ENCODE measurements at regions not wholly inside any gene's neighbourhood (a gene's known extent, or its start where the extent isn't known, plus 50 kb on each side); places are given as distances from the start of the nearest gene placed in this dataset.

DNA sequence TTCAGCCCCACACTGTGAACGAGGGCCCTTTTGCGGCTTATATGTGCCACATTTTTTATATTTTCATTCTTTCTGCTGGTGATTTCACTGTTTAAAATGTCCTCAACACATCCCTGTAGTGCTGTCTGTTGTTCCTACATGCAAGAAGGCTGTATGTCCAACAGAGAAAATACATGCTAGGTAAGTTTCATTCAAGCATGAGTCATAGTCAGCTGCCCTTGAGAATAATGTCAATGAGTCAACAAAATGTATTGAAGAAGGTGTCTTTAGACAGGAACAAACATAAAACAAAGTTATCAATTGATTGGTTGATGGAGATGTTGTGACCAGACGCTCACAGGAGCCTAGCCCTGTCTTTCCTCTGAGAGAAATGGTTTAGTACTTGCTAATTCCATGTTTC is 553.4 kb downstream of the PLPP3 start:
- H3K4me1 ChIP-seq (ENCODE audit: control insufficient read depth, insufficient read depth, low read length): no peaks in the 10 kb centered on the region
- H3K36me3 ChIP-seq (ENCODE audit: control insufficient read depth, insufficient read depth, low read length): no peaks in the 10 kb centered on the region
- H3K27me3 ChIP-seq (ENCODE audit: control insufficient read depth, insufficient read depth, low read length, poor library complexity, severe bottlenecking): no peaks in the 10 kb centered on the region
- 88 to 90% methylated on average over 3 of the region's 3 CpGs for whole genome bisulfite sequencing, 2 experiments
- no peaks in the 10 kb centered on the region for H3K9me3 ChIP-seq (ENCODE audit: control insufficient read depth, low read length)
- H3K27ac ChIP-seq (ENCODE audit: insufficient read depth, low read depth, low read length, poor library complexity, severe bottlenecking): no peak overlapping the region
- no peak overlapping the region for H3K4me3 ChIP-seq (ENCODE audit: insufficient read depth, low read depth, low read length)

DNA sequence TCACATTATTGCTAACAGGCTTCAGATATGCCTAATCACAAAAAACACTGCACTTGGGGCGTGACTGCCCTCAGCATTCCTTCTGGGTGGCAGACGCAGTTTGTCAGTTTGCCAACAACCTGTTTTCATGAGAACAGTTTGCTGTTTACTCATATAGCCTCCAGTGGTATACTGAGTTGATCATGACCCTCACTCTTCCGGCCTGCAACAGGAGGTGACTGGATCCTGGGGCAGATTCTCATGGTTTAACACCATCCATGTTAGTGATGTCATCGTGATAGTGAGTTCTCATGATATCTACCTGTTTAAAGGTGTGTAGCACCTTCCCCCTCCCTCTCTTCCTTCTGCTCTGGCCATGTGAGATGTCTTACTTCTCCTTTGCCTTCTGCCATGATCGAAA is 555.2 kb downstream of the PLPP3 start:
- H3K4me1 ChIP-seq (ENCODE audit: control insufficient read depth, insufficient read depth, low read length): no peaks in the 10 kb centered on the region
- H3K9me3 ChIP-seq (ENCODE audit: control insufficient read depth, low read length): no peaks in the 10 kb centered on the region
- H3K27ac ChIP-seq (ENCODE audit: insufficient read depth, low read depth, low read length, poor library complexity, severe bottlenecking): no peak overlapping the region
- no peaks in the 10 kb centered on the region for H3K36me3 ChIP-seq (ENCODE audit: control insufficient read depth, insufficient read depth, low read length)
- H3K4me3 ChIP-seq (ENCODE audit: insufficient read depth, low read depth, low read length): no peak overlapping the region
- WGBS, 2 experiments: 92 to 94% methylated on average over 5 of the region's 5 CpGs
- no peaks in the 10 kb centered on the region for H3K27me3 ChIP-seq (ENCODE audit: control insufficient read depth, insufficient read depth, low read length, poor library complexity, severe bottlenecking)

DNA sequence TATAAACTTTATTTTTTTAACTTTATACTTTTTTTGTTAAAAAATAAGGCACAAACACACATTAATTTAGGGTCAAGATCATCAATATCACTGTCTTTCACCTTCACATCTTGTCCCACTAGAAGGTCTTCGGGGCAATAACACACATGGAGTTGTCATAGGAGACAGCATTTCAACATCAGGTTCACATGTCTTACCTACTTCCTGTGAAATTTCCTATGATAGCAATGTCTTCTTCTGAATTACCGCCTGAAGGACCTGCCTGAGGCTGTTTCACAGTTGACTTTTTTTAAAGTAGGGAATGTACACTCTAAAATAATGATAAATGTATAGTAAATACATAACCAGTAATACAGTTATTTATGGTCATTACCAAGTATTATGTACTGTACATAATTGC is 559.4 kb downstream of the PLPP3 start:
- H3K4me1 ChIP-seq (ENCODE audit: control insufficient read depth, insufficient read depth, low read length): no peaks in the 10 kb centered on the region
- no peaks in the 10 kb centered on the region for H3K9me3 ChIP-seq (ENCODE audit: control insufficient read depth, low read length)
- H3K27me3 ChIP-seq (ENCODE audit: control insufficient read depth, insufficient read depth, low read length, poor library complexity, severe bottlenecking): no peaks in the 10 kb centered on the region
- H3K4me3 ChIP-seq (ENCODE audit: insufficient read depth, low read depth, low read length): no peak overlapping the region
- no peak overlapping the region for H3K27ac ChIP-seq (ENCODE audit: insufficient read depth, low read depth, low read length, poor library complexity, severe bottlenecking)
- WGBS, 2 experiments: 88 to 93% methylated on average over 1 to 2 of the region's 2 CpGs
- no peaks in the 10 kb centered on the region for H3K36me3 ChIP-seq (ENCODE audit: control insufficient read depth, insufficient read depth, low read length)

DNA sequence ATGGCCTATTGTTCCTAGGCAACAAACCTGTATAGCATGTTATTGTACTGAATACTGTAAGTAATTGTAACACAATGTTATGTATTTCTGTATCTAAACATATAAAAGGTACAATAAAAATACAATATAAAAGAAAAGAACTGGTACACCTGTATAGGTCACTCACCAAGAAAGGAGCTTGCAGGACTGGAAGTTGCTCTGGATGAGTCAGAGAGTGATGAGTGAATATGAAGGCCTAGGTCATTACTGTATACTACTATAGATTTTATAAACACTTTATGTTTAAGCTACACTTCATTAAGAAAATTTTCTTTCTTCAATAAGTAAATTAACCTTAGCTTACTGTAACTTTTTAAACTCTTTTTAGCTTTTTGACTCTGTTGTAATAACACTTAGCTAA is 559.9 kb downstream of the PLPP3 start:
- Histone ChIP-seq H3K4me1 (ENCODE audit: control insufficient read depth, insufficient read depth, low read length) (no peaks in the 10 kb centered on the region), H3K4me3 (ENCODE audit: insufficient read depth, low read depth, low read length) (no peak overlapping the region), H3K27me3 (ENCODE audit: control insufficient read depth, insufficient read depth, low read length, poor library complexity, severe bottlenecking) (no peaks in the 10 kb centered on the region), H3K9me3 (ENCODE audit: control insufficient read depth, low read length) (no peaks in the 10 kb centered on the region), H3K36me3 (ENCODE audit: control insufficient read depth, insufficient read depth, low read length) (no peaks in the 10 kb centered on the region), H3K27ac (ENCODE audit: insufficient read depth, low read depth, low read length, poor library complexity, severe bottlenecking) (no peak overlapping the region)

DNA sequence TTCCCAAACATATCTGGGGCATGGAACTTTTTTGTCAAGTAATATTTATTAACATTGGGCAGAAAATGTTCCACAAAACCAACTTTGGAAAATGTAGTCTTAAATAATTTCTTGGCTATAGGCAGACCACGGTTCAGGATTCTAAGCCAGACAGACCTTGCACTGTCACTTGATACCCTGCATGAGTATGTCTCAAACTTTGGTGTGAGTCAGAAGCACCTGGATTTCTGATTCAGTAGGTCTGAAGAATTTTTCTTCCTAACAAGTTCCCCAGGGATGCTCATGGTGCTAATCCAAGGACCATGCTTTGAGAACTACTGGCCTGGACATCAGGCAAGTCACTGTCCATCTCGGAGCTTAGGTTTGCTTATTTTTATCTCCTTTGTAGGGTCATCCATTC is 562.0 kb downstream of the PLPP3 start:
- H3K36me3 ChIP-seq (ENCODE audit: control insufficient read depth, insufficient read depth, low read length): no peaks in the 10 kb centered on the region
- no peaks in the 10 kb centered on the region for H3K9me3 ChIP-seq (ENCODE audit: control insufficient read depth, low read length)
- H3K27me3 ChIP-seq (ENCODE audit: control insufficient read depth, insufficient read depth, low read length, poor library complexity, severe bottlenecking): no peaks in the 10 kb centered on the region
- H3K4me3 ChIP-seq (ENCODE audit: insufficient read depth, low read depth, low read length): no peak overlapping the region
- H3K27ac ChIP-seq (ENCODE audit: insufficient read depth, low read depth, low read length, poor library complexity, severe bottlenecking): no peak overlapping the region
- no peaks in the 10 kb centered on the region for H3K4me1 ChIP-seq (ENCODE audit: control insufficient read depth, insufficient read depth, low read length)
- 86 to 92% methylated on average over 2 of the region's 2 CpGs for WGBS, 2 experiments

DNA sequence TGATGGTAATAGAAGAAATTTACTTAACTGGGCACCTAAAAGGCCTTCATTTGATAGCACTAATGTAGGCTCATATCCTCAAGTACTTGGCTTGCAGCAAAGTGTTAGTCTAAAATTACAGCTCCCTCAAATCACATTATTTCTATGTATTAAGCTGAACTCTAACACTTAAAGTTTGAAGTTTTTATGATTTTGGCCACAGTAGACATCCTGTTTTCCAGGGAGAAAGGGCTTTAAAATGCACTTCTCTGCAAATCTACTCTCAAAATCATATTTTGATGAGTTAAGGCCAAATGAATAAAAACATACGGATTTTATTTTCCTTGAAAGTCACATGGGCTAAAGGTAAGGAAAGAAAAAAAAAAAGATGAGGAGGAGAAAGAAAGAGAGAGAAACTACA is 575.5 kb downstream of the PLPP3 start:
- no peaks in the 10 kb centered on the region for H3K4me1 ChIP-seq (ENCODE audit: control insufficient read depth, insufficient read depth, low read length)
- WGBS, 2 experiments: 100% methylated on average over 1 of the region's 1 CpG
- no peaks in the 10 kb centered on the region for H3K36me3 ChIP-seq (ENCODE audit: control insufficient read depth, insufficient read depth, low read length)

DNA sequence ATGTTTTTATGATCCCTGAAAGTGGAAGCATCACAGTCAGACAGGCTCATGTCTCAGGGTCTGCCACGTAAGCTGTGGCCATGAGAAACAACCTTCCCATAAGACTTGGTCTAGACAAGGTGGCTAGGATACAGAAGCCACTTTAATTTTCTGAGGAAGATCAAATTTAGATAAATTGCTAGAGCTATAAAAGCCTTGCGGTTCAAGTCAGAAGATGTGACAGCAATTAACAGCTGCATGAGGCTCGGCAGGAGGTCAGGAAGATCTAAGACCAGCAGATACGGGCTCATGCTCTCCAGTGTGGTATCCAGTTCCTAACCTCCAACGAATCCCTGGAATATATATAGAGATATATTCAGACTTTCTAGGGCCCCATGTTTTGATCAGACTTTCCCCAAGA is 577.1 kb downstream of the PLPP3 start:
- no peak overlapping the region for H3K27ac ChIP-seq (ENCODE audit: insufficient read depth, low read depth, low read length, poor library complexity, severe bottlenecking)
- no peaks in the 10 kb centered on the region for H3K4me1 ChIP-seq (ENCODE audit: control insufficient read depth, insufficient read depth, low read length)
- WGBS, 2 experiments: 72 to 90% methylated on average over 4 to 5 of the region's 5 CpGs

More for the DNA sequence above, 575.5 kb downstream of the PLPP3 start:
- no peak overlapping the region for H3K27ac ChIP-seq (ENCODE audit: insufficient read depth, low read depth, low read length, poor library complexity, severe bottlenecking)
- no peaks in the 10 kb centered on the region for H3K9me3 ChIP-seq (ENCODE audit: control insufficient read depth, low read length)
- H3K27me3 ChIP-seq (ENCODE audit: control insufficient read depth, insufficient read depth, low read length, poor library complexity, severe bottlenecking): no peaks in the 10 kb centered on the region
- H3K4me3 ChIP-seq (ENCODE audit: insufficient read depth, low read depth, low read length): no peak overlapping the region

DNA sequence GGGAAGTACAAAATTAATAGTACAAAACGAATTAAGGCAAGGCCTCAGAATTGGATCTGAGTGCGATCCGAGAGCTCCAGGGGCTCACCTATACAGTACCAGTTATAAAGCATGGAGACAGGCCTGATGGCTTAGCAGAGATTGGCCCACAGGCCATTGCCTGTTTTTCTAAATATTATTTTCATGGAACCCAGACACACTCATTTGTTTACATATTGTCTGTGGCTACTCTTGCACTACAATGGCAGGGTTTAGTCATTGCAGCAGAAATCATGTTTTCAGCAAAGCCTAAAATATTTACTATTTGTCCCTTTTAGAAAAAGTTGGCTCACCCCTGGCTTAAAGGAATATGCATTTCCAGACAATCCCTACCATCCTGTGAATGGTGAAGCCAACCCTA is 578.9 kb downstream of the PLPP3 start:
- Histone ChIP-seq H3K36me3 (ENCODE audit: control insufficient read depth, insufficient read depth, low read length) (no peaks in the 10 kb centered on the region), H3K4me1 (ENCODE audit: control insufficient read depth, insufficient read depth, low read length) (no peaks in the 10 kb centered on the region), H3K4me3 (ENCODE audit: insufficient read depth, low read depth, low read length) (no peak overlapping the region), H3K27ac (ENCODE audit: insufficient read depth, low read depth, low read length, poor library complexity, severe bottlenecking) (no peak overlapping the region), H3K9me3 (ENCODE audit: control insufficient read depth, low read length) (no peaks in the 10 kb centered on the region), H3K27me3 (ENCODE audit: control insufficient read depth, insufficient read depth, low read length, poor library complexity, severe bottlenecking) (no peaks in the 10 kb centered on the region)
- 91 to 95% methylated on average over 3 of the region's 3 CpGs for WGBS, 2 experiments

More for the DNA sequence above, 577.1 kb downstream of the PLPP3 start:
- H3K4me3 ChIP-seq (ENCODE audit: insufficient read depth, low read depth, low read length): no peak overlapping the region
- no peaks in the 10 kb centered on the region for H3K9me3 ChIP-seq (ENCODE audit: control insufficient read depth, low read length)
- no peaks in the 10 kb centered on the region for H3K27me3 ChIP-seq (ENCODE audit: control insufficient read depth, insufficient read depth, low read length, poor library complexity, severe bottlenecking)
- no peaks in the 10 kb centered on the region for H3K36me3 ChIP-seq (ENCODE audit: control insufficient read depth, insufficient read depth, low read length)

DNA sequence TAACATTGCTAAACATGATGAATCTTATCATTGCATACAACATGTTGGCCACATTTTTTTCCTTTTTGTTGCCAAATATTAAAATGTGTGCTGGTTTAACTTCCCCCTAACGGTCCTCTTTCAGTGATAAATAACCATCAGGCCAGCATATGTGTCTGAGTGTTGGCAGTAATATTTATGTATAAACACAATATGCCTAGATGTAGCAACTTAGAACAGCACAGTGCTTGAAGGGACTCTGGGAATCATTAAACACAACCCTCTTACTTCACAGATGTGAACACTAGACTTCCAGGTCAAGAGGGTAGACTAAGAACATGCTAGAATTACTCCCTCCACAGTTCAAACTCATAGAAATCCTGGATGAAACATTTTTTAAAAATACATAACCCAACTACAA is 581.8 kb downstream of the PLPP3 start:
- H3K4me3 ChIP-seq (ENCODE audit: insufficient read depth, low read depth, low read length): no peak overlapping the region
- H3K36me3 ChIP-seq (ENCODE audit: control insufficient read depth, insufficient read depth, low read length): no peaks in the 10 kb centered on the region
- no peaks in the 10 kb centered on the region for H3K9me3 ChIP-seq (ENCODE audit: control insufficient read depth, low read length)
- no peaks in the 10 kb centered on the region for H3K4me1 ChIP-seq (ENCODE audit: control insufficient read depth, insufficient read depth, low read length)
- 88% methylated on average over 1 of the region's 1 CpG; no CpG with 5 or more reads in 1 of the 2 experiments for WGBS, 2 experiments
- no peak overlapping the region for H3K27ac ChIP-seq (ENCODE audit: insufficient read depth, low read depth, low read length, poor library complexity, severe bottlenecking)
- H3K27me3 ChIP-seq (ENCODE audit: control insufficient read depth, insufficient read depth, low read length, poor library complexity, severe bottlenecking): no peaks in the 10 kb centered on the region

DNA sequence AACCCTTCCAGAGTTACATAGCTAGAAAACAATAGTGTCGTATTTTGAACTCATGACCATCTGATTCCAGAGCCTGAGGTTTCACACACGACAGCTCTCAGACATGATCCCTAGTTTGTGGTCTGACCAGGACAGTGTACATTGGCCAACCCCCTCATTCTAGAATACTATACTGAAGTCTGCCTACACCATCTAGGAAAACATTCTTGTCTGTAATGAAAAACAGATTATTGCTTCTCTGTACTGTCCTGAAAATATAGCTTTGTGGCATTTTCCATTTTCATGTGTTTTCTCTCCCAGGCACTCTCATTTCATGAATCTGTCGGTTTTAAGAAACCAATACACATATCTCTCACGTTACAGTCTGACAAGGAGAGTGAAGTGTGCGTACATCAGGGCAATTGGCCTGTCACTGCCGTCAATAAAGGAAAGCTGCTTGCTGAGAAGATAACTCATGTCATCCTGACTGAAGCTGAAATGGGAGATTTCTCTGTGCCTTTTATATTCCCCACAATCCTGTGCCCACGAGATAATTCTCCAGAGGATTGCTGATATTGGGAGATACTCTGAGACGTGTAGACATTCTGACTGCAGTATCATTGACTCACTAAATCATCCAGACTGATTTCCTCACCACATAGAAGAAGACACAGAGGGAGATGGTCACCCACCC is 585.6 kb downstream of the PLPP3 start:
- 93 to 97% methylated on average over 8 of the region's 8 CpGs for WGBS, 2 experiments
- H3K4me3 ChIP-seq (ENCODE audit: insufficient read depth, low read depth, low read length): no peak overlapping the region
- H3K9me3 ChIP-seq (ENCODE audit: control insufficient read depth, low read length): no peaks in the 10 kb centered on the region
- H3K4me1 ChIP-seq (ENCODE audit: control insufficient read depth, insufficient read depth, low read length): no peaks in the 10 kb centered on the region
- H3K27me3 ChIP-seq (ENCODE audit: control insufficient read depth, insufficient read depth, low read length, poor library complexity, severe bottlenecking): no peaks in the 10 kb centered on the region
- no peak overlapping the region for H3K27ac ChIP-seq (ENCODE audit: insufficient read depth, low read depth, low read length, poor library complexity, severe bottlenecking)
- no peaks in the 10 kb centered on the region for H3K36me3 ChIP-seq (ENCODE audit: control insufficient read depth, insufficient read depth, low read length)

DNA sequence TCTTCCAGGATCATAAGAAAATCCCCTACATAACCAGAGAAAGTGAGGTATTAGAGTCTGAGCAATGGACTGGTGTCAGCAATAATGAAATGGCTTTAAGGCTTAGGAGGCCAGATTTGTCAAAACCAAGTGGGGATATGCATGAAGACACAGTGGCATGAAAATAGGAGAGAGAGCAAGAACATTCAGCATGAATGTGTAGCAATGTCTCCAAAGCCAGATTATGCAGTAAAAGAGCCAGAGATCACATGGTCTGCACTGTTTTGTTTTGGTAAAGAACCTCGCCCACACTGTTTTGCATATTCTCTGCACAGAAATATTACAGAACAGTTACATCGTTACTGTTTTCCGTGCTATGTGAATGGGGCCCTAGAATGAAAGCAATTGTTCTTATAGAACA is 589.4 kb downstream of the PLPP3 start:
- Histone ChIP-seq H3K9me3 (ENCODE audit: control insufficient read depth, low read length) (no peaks in the 10 kb centered on the region), H3K4me1 (ENCODE audit: control insufficient read depth, insufficient read depth, low read length) (peaks cover 11% of the 10 kb centered on the region), H3K4me3 (ENCODE audit: insufficient read depth, low read depth, low read length) (no peak overlapping the region), H3K36me3 (ENCODE audit: control insufficient read depth, insufficient read depth, low read length) (no peaks in the 10 kb centered on the region), H3K27me3 (ENCODE audit: control insufficient read depth, insufficient read depth, low read length, poor library complexity, severe bottlenecking) (no peaks in the 10 kb centered on the region), H3K27ac (ENCODE audit: insufficient read depth, low read depth, low read length, poor library complexity, severe bottlenecking) (no peak overlapping the region)
- WGBS, 2 experiments: 96 to 99% methylated on average over 3 of the region's 3 CpGs

Data from ectodermal cell (in vitro differentiated cells).